Activated T-cell treated with anti-CD3 and anti-CD28 coated beads, Interleukin-2, amount 50 U/mL, for 72 hours (primary cell): ENCODE measurements at regions not wholly inside any gene's neighbourhood (a gene's known extent, or its start where the extent isn't known, plus 50 kb on each side); places are given as distances from the start of the nearest gene placed in this dataset.

Source experiments
- ATAC-seq, 2 donors: fragments of 150-1000 bp; cut with Tn5 transposase; replicated peaks in 1 of 2; 2 replicates each; pipeline ENCODE4 v1.10.0; 2021; ENCODE audit warnings: moderate library complexity in 2 of 2, mild to moderate bottlenecking in 1 of 2
- DNase-seq, 2 donors: peaks; one replicate each; pipeline ENCODE4 v3.0.0; 2021 to 2022; ENCODE audit warnings: mixed read lengths in 1 of 2
- H3K27ac Mint-ChIP-seq: one replicate; pipeline ENCODE4 v1.8.0; 2022; ENCODE audit warnings: mild to moderate bottlenecking, moderate library complexity, mixed read lengths
- H3K27me3 Mint-ChIP-seq: one replicate; pipeline ENCODE4 v1.8.0; 2022; ENCODE audit warnings: low read depth, mixed read lengths
- H3K36me3 Mint-ChIP-seq, 2 donors: one replicate each; pipeline ENCODE4 v1.8.0; 2022; ENCODE audit warnings: mixed read lengths in 2 of 2, mild to moderate bottlenecking in 1 of 2; ENCODE audit not compliant: insufficient read depth in 2 of 2
- H3K4me1 Mint-ChIP-seq: one replicate; pipeline ENCODE4 v1.8.0; 2022; ENCODE audit warnings: low read depth, mixed read lengths
- H3K4me3 Mint-ChIP-seq, 2 donors: one replicate each; pipeline ENCODE4 v1.8.0; 2022; ENCODE audit warnings: mild to moderate bottlenecking in 2 of 2, mixed read lengths in 2 of 2, moderate library complexity in 2 of 2
- H3K9me3 Mint-ChIP-seq, 2 donors: one replicate each; pipeline ENCODE4 v1.8.0; 2022; ENCODE audit warnings: mixed read lengths in 2 of 2

DNA sequence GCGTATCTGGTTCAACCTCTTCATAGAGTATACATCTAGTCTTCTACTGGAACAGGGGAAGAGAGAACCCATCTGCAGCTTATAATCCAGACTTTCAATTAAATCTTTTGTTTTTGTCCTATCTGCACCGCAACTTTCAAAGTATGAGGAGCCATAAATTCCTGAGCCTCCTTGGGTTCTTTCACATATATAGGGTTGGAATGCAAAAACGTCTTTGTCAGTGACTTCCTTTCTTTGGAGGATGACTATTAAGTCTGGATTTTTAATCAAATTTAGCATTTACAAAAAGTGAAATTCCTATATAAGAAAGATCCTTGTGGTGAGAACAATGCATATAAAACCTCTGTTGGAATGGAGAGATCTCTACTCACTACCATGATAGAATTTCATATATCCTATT, 370.8 kb downstream of the TMEM38B start:
- H3K27me3 Mint-ChIP-seq: no peaks in the 10 kb centered on the region
- H3K27ac Mint-ChIP-seq: no peak overlapping the region
- DNase-seq (no peak), ATAC-seq (no peak)
- H3K36me3 Mint-ChIP-seq: no peaks in the 10 kb centered on the region
- no peaks in the 10 kb centered on the region for H3K4me1 Mint-ChIP-seq
- H3K4me3 Mint-ChIP-seq: no peak overlapping the region
- H3K9me3 Mint-ChIP-seq: peaks cover 0 to 5% of the 10 kb centered on the region in 2 donors

DNA sequence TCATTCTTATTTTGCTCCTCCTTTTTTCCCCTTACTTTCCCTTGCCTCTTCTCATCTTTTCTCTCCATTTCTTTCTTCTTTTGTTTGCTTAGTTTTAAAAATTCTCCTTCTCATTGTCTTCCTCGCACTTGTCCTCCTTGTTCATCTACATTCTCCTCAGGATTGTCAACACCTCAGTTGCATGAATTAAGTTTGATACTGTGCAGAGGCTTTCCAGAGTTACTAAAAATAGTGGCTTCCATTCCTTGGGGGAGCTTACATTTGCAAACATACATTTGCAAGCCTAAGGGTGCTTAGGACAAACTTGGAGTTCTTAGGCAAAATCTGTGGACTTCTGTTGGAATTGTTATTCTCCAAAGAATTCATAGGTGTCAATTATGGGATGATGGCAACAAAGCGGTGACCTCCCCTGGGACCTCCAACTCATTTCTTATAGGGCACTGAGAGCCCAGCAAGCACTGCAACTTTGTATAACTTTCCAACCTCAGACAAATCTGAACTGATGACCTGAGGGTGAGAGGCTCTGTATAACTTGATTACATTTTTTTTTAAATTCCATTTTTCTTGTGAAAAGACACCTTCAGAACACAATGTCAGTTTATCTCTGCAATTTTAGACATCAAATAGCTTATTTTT, 371.4 kb downstream of the TMEM38B start:
- Mint-ChIP-seq H3K4me1 (no peaks in the 10 kb centered on the region), H3K9me3 (peaks cover 0 to 3% of the 10 kb centered on the region in 2 donors), H3K36me3 (no peaks in the 10 kb centered on the region), H3K27ac (no peak overlapping the region), H3K27me3 (no peaks in the 10 kb centered on the region), H3K4me3 (no peak overlapping the region)
- DNase-seq: no peak
- no peak for ATAC-seq

DNA sequence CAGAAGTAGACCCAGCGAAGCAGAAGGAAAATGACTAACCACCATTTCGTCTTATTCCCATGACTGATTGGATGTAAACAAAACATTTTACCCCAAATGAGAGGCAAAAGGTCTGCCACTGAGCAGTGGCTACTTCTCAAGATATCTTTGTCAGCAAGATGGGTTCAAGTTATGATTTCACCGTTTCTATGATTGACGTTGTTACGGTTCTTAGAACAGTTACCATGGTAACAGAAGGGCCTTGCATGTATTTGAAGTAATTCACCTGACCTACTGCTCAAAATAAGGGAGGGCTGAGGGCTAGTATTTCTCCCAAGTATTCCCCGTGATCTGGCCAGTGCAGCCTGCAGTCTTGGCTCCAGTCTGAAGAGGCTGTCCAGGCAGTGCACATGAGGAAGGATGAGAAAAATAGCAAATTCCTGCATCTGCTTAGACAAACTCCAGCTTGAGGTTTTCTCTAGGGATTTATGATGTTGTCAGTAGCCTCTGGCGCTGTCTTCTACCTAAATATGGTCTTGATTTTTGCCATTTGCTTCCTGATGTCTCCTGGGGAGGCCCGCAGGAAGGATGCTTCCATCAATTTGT, 372.7 kb downstream of the TMEM38B start:
- H3K36me3 Mint-ChIP-seq: no peaks in the 10 kb centered on the region
- H3K27ac Mint-ChIP-seq: no peak overlapping the region
- no peak for ATAC-seq

DNA sequence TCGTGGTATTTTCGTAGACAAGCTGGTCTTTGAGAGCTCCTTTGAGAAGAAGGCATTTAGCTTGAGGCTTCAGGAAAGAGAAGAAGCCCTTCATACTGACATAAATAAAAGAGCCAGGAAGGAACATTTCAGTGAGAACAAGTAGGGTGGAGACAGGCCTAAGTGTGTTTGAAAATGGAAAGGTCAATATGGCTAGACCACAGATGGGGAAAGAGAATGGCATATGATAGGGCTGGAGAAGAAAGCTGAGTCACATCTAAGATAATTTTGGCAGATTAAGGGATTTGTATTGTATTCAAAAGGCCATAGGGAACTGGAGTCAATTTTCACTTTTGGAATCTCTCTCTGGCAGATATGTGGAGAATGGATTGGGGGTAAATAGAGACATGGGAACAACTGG, 374.9 kb downstream of the TMEM38B start:
- Mint-ChIP-seq H3K4me3 (no peak overlapping the region), H3K9me3 (peaks cover 2 to 7% of the 10 kb centered on the region in 2 donors), H3K27ac (no peak overlapping the region), H3K36me3 (no peaks in the 10 kb centered on the region), H3K4me1 (no peaks in the 10 kb centered on the region), H3K27me3 (no peaks in the 10 kb centered on the region)
- DNase-seq: no peak
- no peak for ATAC-seq

More for the DNA sequence above, 372.7 kb downstream of the TMEM38B start:
- DNase-seq: no peak
- Mint-ChIP-seq H3K4me1 (no peaks in the 10 kb centered on the region), H3K4me3 (no peak overlapping the region), H3K9me3 (peaks cover 0 to 3% of the 10 kb centered on the region in 2 donors), H3K27me3 (no peaks in the 10 kb centered on the region)

DNA sequence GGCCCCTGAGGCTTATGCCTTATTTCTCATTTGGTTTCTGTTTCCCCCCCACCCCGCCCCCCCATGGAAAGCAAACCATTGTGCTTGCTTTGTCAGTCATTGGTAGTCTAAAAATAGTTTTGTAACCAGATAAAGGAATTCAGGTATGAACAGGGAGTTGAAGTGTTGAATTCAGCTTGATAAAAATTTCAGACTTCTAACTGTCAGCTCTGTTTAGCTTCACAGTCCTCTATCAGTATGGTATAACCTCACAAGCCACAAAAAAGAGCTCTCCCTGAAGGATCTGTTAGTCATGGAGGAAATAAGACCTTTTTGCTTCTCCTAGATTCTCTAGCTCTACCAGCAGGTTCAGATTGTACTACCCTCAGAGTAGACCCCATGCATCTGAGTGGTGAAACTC, 378.1 kb downstream of the TMEM38B start:
- DNase-seq: no peak
- Mint-ChIP-seq H3K4me3 (no peak overlapping the region), H3K27me3 (no peaks in the 10 kb centered on the region), H3K4me1 (no peaks in the 10 kb centered on the region), H3K36me3 (no peaks in the 10 kb centered on the region), H3K9me3 (peaks cover 2 to 7% of the 10 kb centered on the region in 2 donors), H3K27ac (no peak overlapping the region)
- no peak for ATAC-seq

DNA sequence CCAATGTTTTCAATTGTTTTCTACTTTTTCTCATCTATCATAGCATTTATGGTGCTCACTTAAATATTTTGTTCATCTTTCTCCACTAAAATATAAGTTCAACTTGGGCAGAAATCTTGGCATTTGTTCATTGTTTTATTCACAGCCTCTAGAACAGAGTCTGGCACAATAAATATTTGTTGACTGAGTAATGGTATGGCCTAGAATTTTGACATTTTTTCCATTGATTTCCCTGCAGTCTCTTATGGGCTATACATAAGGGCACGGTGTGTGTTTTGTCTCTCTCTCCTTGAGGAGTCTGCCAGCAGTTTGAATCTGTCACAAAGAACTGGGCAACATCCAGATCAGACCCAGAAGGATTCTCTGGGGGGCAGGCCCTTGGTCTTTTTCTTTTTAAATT, 379.7 kb downstream of the TMEM38B start:
- no peak overlapping the region for H3K27ac Mint-ChIP-seq
- no peaks in the 10 kb centered on the region for H3K27me3 Mint-ChIP-seq
- H3K36me3 Mint-ChIP-seq: no peaks in the 10 kb centered on the region
- H3K4me1 Mint-ChIP-seq: no peaks in the 10 kb centered on the region
- H3K4me3 Mint-ChIP-seq: no peak overlapping the region
- no peak for ATAC-seq
- no peak for DNase-seq
- H3K9me3 Mint-ChIP-seq: peaks cover 2 to 4% of the 10 kb centered on the region in 2 donors

DNA sequence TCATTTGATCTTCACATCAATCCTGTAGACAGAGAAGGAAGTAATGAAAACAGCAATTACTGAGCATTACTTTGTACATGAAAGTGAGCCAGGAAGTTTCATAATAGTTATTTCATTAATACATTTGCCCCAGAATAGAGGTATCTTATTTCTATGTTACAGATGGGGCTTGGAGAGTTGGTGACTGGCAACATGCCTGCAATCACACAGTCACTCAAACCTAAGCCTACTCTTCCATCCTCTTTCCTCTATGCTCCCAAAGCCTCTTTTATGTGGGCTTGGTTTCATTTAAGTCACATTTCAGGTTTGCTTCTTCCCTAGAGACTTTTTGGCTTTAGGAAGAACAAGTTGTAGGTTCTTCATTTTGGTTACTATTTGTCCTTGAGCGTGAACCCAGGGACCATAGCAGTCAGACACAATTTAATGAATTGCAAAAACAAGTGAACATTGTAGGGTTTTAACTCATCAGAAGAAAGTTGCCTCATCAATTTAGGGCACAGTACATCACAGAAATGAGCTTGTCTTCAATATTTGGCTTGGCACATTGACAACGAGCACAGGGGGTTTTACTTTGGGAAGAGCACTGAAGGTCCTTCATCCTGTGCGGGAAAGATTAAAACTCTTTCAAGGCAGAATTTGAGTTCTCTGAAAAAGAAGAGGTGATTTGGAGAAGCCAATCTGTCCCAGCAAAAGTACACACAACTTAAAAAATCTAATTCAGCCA, 381.1 kb downstream of the TMEM38B start:
- Mint-ChIP-seq H3K9me3 (peaks cover 2 to 4% of the 10 kb centered on the region in 2 donors), H3K27me3 (no peaks in the 10 kb centered on the region), H3K36me3 (no peaks in the 10 kb centered on the region), H3K27ac (no peak overlapping the region), H3K4me1 (no peaks in the 10 kb centered on the region), H3K4me3 (no peak overlapping the region)
- DNase-seq (no peak), ATAC-seq (no peak)

DNA sequence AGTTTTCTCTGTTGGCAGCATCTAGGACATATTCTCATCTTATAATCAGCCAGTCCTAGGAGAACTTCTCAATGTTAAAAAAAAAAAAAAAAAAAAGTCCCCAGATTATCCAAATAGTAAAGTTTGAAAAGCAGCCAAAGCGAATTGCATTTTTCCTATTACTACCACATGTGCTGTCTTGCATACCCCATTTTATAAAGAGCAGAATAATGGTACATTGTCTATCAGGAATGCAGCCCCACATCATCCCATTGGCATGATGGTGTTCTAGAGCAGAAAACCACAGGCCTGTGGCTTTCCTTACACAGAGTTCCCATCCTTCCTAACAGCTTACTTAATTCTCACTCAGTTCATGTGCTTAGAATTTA, 381.6 kb downstream of the TMEM38B start:
- H3K36me3 Mint-ChIP-seq: no peaks in the 10 kb centered on the region
- H3K27ac Mint-ChIP-seq: no peak overlapping the region
- H3K27me3 Mint-ChIP-seq: no peaks in the 10 kb centered on the region
- H3K4me3 Mint-ChIP-seq: no peak overlapping the region
- ATAC-seq: no peak
- no peaks in the 10 kb centered on the region for H3K4me1 Mint-ChIP-seq
- no peak for DNase-seq
- peaks cover 2 to 4% of the 10 kb centered on the region in 2 donors for H3K9me3 Mint-ChIP-seq

DNA sequence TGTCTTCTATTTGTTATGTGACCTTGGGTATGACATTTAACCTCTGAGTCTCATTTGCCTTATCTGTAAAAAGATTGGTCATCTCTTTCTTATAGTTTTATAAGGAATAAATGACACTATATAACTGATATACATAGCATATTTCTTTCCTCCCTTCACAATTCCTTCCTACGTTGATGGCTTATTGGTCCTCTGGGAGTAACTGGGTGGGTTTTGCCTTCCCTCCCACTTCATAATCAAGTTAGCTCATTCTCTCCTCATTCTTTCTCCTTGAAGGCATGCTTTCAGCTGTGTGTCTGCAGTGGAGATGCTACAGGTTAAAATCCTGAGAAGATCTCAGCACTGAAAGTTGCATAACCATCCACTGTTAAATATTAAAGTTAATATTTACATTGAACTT, 382.4 kb downstream of the TMEM38B start:
- ATAC-seq (no peak), DNase-seq (no peak)
- no peaks in the 10 kb centered on the region for H3K27me3 Mint-ChIP-seq
- H3K4me3 Mint-ChIP-seq: no peak overlapping the region
- no peak overlapping the region for H3K27ac Mint-ChIP-seq
- H3K4me1 Mint-ChIP-seq: no peaks in the 10 kb centered on the region
- peaks cover 2 to 4% of the 10 kb centered on the region in 2 donors for H3K9me3 Mint-ChIP-seq
- no peaks in the 10 kb centered on the region for H3K36me3 Mint-ChIP-seq

DNA sequence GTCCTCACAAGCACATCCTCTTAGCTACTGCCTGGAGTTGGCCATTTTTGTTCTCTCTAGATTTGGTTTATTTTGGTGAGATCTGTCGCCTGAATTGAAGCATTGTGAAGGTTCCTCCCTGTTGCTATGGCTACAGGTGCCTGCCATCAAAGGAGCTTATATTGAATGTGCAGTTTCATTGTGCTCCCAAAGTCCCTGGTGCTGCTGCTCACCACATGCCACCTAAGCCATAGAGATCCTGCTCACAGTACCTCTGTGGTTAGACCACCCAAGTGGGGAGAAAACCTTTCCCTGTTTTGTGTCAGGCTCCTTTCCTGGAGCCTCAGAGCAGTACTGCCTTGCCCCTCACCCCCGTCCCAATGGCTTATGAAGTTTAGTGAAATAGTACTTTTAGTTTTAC, 383.4 kb downstream of the TMEM38B start:
- no peaks in the 10 kb centered on the region for H3K36me3 Mint-ChIP-seq
- H3K27ac Mint-ChIP-seq: no peak overlapping the region
- peaks cover 2 to 3% of the 10 kb centered on the region in 2 donors for H3K9me3 Mint-ChIP-seq

DNA sequence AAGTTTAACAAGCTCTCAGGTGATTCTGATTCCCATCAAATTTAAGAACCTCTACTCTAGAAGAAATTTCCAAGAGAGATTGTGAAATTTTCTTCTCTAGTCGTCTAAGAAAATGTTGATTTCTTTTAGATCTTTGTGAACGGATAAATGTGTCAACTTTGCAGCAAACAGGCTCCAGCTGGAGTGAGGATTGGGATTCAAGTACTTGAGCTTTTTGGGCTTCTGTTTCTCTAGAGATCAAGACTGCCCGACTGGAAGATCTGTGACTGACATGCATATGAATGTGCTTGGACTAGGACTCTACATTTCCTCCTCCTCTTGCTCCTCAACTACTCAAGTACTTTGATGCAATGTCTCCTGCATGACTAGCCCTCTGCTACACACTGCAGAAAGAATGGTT, 388.3 kb downstream of the TMEM38B start:
- DNase-seq: no peak
- Mint-ChIP-seq H3K27ac (no peak overlapping the region), H3K4me3 (no peak overlapping the region), H3K27me3 (no peaks in the 10 kb centered on the region), H3K4me1 (no peaks in the 10 kb centered on the region), H3K36me3 (no peaks in the 10 kb centered on the region), H3K9me3 (peaks cover 1 to 4% of the 10 kb centered on the region in 2 donors)
- ATAC-seq: no peak

More for the DNA sequence above, 383.4 kb downstream of the TMEM38B start:
- DNase-seq (no peak), ATAC-seq (no peak)
- H3K4me3 Mint-ChIP-seq: no peak overlapping the region
- H3K27me3 Mint-ChIP-seq: no peaks in the 10 kb centered on the region
- H3K4me1 Mint-ChIP-seq: no peaks in the 10 kb centered on the region

DNA sequence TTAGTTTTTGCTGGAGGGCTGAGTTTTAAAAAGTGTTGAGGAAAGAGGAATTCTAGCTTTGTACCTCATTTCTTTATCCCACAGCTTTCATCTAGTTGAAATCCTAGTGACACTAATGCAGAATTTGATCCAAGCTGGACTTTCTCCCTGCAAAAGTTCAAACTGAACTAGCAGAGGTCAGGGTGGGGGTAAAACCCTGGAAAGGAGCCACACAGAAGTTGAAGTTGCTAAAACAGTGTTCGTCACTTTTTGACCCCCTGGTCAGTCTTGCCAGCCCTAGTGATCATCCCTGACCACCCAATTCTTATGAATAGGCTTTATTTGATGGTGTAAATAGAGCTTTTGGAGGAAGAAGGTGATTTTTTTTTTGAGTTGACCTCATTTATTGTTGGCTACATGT, 390.4 kb downstream of the TMEM38B start:
- DNase-seq (no peak), ATAC-seq (no peak)
- no peaks in the 10 kb centered on the region for H3K4me1 Mint-ChIP-seq
- H3K36me3 Mint-ChIP-seq: no peaks in the 10 kb centered on the region
- H3K27me3 Mint-ChIP-seq: no peaks in the 10 kb centered on the region
- no peak overlapping the region for H3K4me3 Mint-ChIP-seq
- H3K9me3 Mint-ChIP-seq: peaks cover 3 to 10% of the 10 kb centered on the region in 2 donors
- no peak overlapping the region for H3K27ac Mint-ChIP-seq

DNA sequence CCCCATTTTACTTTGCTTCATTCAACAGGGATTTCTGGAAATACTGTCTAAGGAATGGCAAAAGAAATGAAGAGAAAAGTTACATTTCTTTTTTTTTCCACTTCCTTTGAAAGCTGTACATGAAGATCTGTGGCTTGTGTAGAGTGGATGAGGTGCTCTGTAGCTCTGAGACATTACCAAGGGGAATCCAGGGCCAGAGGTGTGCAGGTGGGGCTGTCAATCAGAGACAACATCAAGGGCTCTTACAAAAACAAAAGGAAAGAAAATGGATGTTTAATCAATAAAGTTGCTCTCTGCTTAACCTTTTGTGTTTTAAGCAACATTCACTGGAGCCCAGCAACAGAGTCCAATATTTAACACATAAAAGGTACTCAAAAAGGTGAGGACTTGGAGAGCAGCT, 391.1 kb downstream of the TMEM38B start:
- H3K27me3 Mint-ChIP-seq: no peaks in the 10 kb centered on the region
- no peaks in the 10 kb centered on the region for H3K4me1 Mint-ChIP-seq
- DNase-seq: no peak
- ATAC-seq: no peak
- no peak overlapping the region for H3K27ac Mint-ChIP-seq
- H3K4me3 Mint-ChIP-seq: no peak overlapping the region
- peaks cover 3 to 10% of the 10 kb centered on the region in 2 donors for H3K9me3 Mint-ChIP-seq
- H3K36me3 Mint-ChIP-seq: no peaks in the 10 kb centered on the region
